Activated B cell treated with CpG ODN at 0.5 μM for 24 hours (primary cell): ENCODE measurements at regions not wholly inside any gene's neighbourhood (a gene's known extent, or its start where the extent isn't known, plus 50 kb on each side); places are given as distances from the start of the nearest gene placed in this dataset.

ENCODE experiments used
- ATAC-seq: fragments of 200-7000 bp; cut with Tn5 transposase; one replicate; pipeline ENCODE4 v1.10.0; 2021; ENCODE audit warnings: low read depth, mild to moderate bottlenecking, moderate library complexity
- CTCF ChIA-PET: fragments of 350-600 bp; sonication (Branson Sonifier 250); formaldehyde crosslinking; loops from one replicate; lab custom pipeline; 2021; ENCODE audit warnings: antibody characterized with exemption; lab: Charles Lee
- POLR2A ChIA-PET: fragments of 350-600 bp; sonication (Branson Sonifier 250); formaldehyde crosslinking; loops from one replicate; lab custom pipeline; 2021; ENCODE audit warnings: antibody characterized with exemption; lab: Charles Lee
- DNase-seq: peaks from one replicate; pipeline ENCODE4 v3.0.0; 2022
- H3K27ac Mint-ChIP-seq: one replicate; pipeline ENCODE4 v1.8.0; 2020; ENCODE audit warnings: mixed read lengths
- H3K27me3 Mint-ChIP-seq: one replicate; pipeline ENCODE4 v1.8.0; 2021; ENCODE audit warnings: mixed read lengths
- H3K36me3 Mint-ChIP-seq: one replicate; pipeline ENCODE4 v1.8.0; 2021; ENCODE audit warnings: low read depth, mixed read lengths
- H3K4me1 Mint-ChIP-seq: one replicate; pipeline ENCODE4 v1.8.0; 2021; ENCODE audit warnings: mixed read lengths
- H3K4me3 Mint-ChIP-seq: one replicate; pipeline ENCODE4 v1.8.0; 2020; ENCODE audit warnings: mild to moderate bottlenecking, mixed read lengths
- H3K9me3 Mint-ChIP-seq: one replicate; pipeline ENCODE4 v1.8.0; 2020; ENCODE audit warnings: mixed read lengths
- CTCF ChIP-seq: fragments of 200-600 bp; IDR thresholded peaks from one replicate; pipeline ENCODE4 v1.8.0; 2022; ENCODE audit warnings: antibody characterized with exemption, mild to moderate bottlenecking
- intact Hi-C: fragments of 100-400 bp; cut with micrococcal nuclease; formaldehyde crosslinking; loops from one replicate; pipeline ENCODE4 v1.15.1; 2024

GRCh38 chr2:165010556-165010955 lies 55.2 kb upstream of the SLC38A11 start:
- ATAC-seq (no peak), DNase-seq (no peak)
- Mint-ChIP-seq H3K9me3 (no peaks in the 10 kb centered on the region), H3K27me3 (peaks cover 7% of the 10 kb centered on the region), H3K4me3 (no peak overlapping the region), H3K36me3 (no peaks in the 10 kb centered on the region), H3K4me1 (no peaks in the 10 kb centered on the region), H3K27ac (no peak overlapping the region)
- ChIA-PET POLR2A (no interaction called here), CTCF (interaction anchor here (1.5 kb wide), 1 partner anchor 17 kb away, joined by 5 read pairs; no protein-coding TSS in a partner anchor)
- no peak for TF ChIP-seq CTCF
- intact Hi-C loops: loop anchor here (5.0 to 10.0 kb wide), 2 partner anchors 387 to 744 kb away; no protein-coding TSS in a partner anchor

- TF ChIP-seq CTCF: no peak
- ChIA-PET CTCF (no interaction called here), POLR2A (no interaction called here)
- Mint-ChIP-seq H3K4me3 (no peak overlapping the region), H3K36me3 (no peaks in the 10 kb centered on the region), H3K27me3 (peaks cover 7% of the 10 kb centered on the region), H3K27ac (no peak overlapping the region), H3K4me1 (no peaks in the 10 kb centered on the region), H3K9me3 (no peaks in the 10 kb centered on the region)
- intact Hi-C loops: no loop called here
- DNase-seq: no peak
- no peak for ATAC-seq
Observed at GRCh38 chr2:165009466-165009865, 54.1 kb upstream of the SLC38A11 start.

- intact Hi-C loops: no loop called here
- ATAC-seq: no peak
- Mint-ChIP-seq H3K27ac (no peak overlapping the region), H3K9me3 (no peaks in the 10 kb centered on the region), H3K36me3 (no peaks in the 10 kb centered on the region), H3K4me1 (no peaks in the 10 kb centered on the region), H3K27me3 (peaks cover 7% of the 10 kb centered on the region), H3K4me3 (no peak overlapping the region)
- no peak for DNase-seq
- TF ChIP-seq CTCF: no peak
- ChIA-PET POLR2A (no interaction called here), CTCF (no interaction called here)
Observed at GRCh38 chr2:165008730-165009315, 53.5 kb upstream of the SLC38A11 start.

GRCh38 chr2:165007161-165007744 lies 51.9 kb upstream of the SLC38A11 start:
- DNase-seq: no peak
- ChIA-PET CTCF (interaction anchor here (1.2 kb wide), 1 partner anchor 9 kb away, joined by 6 read pairs; no protein-coding TSS in a partner anchor), POLR2A (no interaction called here)
- no peak for ATAC-seq
- Mint-ChIP-seq H3K4me1 (no peaks in the 10 kb centered on the region), H3K36me3 (no peaks in the 10 kb centered on the region), H3K27ac (no peak overlapping the region), H3K9me3 (no peaks in the 10 kb centered on the region), H3K27me3 (peaks cover 7% of the 10 kb centered on the region), H3K4me3 (no peak overlapping the region)
- TF ChIP-seq CTCF: no peak
- intact Hi-C loops: no loop called here
